HG02938 (cell line): ENCODE measurements at regions not wholly inside any gene's neighbourhood (a gene's known extent, or its start where the extent isn't known, plus 50 kb on each side); places are given as distances from the start of the nearest gene placed in this dataset.
"Not testable (repeated sequence)": the region's sequence is repeated elsewhere in the genome, so short reads cannot be mapped to it uniquely, and the experiment has no call there.

Experiments
- ATAC-seq: cut with Tn5 transposase; IDR thresholded peaks from one replicate; pipeline ENCODE4 v1.9.1; 2021; ENCODE audit warnings: mild to moderate bottlenecking, moderate library complexity; ENCODE audit not compliant: unreplicated experiment

DNA sequence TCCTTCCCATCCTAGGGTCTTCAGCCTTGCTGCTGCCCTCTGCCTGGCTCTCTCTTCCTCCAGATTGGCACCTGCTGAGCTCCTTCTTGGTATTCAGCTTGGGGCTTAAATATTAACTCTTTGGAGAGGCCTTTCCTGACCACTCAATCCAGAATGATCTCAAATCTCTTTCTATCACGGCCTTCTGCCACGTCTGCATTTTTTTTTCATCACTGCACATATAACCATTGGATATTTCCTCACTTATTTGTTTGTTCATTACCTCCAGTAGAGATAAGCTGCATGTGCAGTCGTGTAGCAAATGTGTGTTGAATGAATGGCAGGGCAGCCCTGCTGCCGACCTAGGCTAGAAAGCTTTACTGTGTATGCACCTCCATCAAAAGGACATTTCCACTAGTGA is 51.6 kb upstream of the MPP7 start:
- ATAC-seq = no peak

DNA sequence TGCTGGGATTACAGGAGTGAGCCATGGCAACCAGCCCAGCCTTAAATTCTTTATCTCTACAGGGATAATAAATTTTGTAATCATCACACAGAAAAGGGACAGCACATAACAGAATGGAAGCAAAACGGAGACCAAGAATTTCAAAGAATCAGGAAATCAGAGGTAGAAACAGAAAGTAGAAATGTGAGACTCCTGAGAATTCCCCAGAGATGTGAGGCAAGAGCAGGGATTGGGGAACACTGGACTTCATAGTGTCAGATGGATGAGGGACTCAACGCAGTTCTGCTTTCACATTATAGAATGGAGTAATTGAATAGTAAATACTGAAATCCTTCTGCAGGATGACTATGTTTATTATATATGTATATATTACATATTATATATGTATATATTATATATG is 52.5 kb upstream of the MPP7 start:
- ATAC-seq = no peak

DNA sequence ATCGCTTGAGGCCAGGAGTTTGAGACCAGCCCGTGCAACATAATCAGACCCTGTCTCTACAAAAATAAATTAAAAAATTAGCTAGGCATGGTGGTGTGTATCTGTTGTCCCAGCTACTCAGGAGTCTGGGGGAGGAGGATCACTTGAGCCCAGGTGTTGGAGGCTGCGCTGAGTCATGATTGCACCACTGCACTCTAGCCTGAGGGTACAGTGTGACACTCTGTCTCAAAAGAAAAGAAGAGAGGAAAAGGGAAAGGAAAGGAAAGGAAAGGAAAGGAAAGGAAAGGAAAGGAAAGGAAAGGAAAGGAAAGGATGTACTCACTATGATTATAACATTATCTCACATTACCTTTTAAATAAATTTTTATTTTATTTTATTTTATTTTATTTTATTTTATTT is 56.5 kb upstream of the MPP7 start:
- no peak for ATAC-seq

DNA sequence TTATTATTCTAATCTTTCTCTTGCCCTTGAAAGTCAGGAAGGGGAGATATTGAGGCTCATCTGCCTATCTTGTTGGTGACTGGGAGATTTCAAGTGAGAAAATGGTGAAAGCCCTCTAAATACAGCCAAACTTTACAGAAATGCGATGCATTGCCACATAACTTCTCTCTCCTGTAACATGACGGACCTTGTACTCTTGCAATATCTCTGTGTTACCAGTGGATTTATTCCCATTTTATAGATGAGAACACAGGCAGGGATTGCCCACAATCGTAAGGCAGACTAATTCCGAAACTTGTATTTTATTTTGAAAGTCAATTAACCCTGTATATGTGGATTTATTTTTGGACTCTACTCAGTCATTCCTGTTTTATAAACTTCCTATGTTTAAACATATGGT is 57.3 kb upstream of the MPP7 start:
- ATAC-seq = no peak

DNA sequence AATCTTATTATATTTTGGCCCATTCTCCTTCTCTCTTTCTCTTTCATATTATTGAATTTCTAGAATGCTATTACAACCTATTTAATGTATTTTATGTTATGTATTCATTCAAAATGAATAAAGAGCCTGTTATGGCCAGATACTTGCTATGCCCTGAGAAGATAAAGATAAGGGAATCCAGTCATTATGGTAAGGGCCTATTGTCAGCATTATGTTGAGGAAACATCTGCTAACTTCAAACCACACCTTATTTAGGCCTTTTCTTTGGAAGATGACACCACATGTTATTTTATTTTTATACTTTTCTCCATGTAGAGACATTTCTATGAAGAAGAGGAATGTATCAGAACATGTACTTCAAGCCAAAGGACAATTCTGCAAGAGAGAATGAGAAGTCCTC is 60.5 kb upstream of the MPP7 start:
- no peak for ATAC-seq

DNA sequence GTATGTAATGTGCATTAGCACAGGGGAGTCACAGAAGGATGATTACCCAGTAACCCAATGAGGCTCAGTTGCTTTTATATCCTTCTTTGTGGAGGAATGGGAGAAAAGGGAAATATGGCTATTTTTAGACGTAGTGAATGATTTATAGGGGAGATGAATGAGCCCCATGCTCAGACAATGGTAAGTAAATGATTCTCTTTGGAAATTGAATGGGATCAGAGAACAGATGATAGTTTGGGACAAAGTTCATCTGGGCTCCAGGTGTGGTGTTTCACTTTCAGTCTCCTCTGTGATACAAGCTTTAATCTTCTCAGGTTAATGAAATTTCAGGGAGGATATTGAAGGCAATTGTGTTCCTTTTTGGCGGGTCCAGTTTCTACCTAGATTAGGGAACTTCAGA is 63.0 kb upstream of the MPP7 start:
- no peak for ATAC-seq

DNA sequence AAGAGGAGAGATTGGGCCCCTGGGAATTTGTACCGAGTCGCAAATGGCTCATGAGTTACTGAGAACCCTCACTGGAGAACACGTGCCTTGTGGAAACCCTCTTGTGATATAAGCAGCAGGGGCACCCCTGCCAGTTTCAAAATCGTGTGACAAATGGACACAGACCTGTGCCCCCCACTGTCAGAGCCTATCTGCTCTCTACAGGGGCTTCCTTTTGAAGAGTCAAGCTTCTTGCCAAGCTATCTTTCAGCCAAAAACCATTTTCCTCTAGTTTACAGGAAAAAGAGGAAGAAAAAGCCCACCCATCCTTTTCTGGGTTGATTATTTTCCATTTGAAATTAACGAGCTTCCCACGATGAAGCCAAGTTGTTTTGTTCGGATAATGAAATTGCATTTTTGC is 64.1 kb upstream of the MPP7 start:
- ATAC-seq = no peak

DNA sequence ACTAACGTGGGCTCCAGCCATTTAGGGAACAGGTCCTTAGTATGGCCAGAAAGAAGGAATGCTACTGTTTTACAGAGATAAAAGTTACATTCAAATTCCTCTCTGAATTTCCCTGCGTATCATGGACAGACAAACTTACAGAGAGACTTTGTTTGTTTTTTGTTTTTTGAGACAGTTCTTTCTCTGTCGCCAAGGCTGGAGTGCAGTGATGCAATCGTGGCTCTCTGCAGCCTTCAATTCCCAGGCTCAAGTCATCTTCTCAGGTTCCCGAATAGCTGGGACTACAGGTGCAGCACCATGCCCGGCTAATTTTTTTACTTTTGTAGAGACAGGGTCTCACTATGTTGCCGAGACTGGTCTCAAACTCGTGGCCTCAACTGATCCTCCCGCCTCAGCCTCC is 64.5 kb upstream of the MPP7 start:
- no peak for ATAC-seq

DNA sequence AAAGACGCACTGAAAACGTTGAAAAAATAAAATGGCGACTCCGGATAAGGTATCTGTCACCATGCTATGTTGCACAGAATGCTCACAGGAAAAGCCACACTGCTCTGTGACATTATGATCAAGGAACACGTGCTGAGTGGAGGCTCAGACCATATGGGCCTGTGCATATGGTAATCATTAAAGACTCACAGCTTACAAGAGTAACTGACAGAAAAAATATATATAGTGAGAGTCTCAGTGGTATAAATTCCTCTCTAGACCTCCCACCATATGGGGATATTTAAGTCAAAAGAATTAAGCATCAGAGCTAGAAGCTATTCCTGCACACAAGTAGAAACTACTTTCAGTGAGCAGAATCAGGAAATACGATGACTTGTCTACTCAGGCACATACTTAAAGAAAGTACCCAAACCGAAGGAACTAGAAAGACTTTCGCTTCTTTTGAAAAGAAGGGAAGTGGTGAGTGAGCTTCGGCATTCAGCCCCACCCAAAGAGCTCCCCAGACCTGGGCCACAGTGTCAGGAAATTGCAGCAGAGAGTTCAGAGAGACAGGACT is 65.1 kb upstream of the MPP7 start:
- peak; percentile 91 for ATAC-seq

DNA sequence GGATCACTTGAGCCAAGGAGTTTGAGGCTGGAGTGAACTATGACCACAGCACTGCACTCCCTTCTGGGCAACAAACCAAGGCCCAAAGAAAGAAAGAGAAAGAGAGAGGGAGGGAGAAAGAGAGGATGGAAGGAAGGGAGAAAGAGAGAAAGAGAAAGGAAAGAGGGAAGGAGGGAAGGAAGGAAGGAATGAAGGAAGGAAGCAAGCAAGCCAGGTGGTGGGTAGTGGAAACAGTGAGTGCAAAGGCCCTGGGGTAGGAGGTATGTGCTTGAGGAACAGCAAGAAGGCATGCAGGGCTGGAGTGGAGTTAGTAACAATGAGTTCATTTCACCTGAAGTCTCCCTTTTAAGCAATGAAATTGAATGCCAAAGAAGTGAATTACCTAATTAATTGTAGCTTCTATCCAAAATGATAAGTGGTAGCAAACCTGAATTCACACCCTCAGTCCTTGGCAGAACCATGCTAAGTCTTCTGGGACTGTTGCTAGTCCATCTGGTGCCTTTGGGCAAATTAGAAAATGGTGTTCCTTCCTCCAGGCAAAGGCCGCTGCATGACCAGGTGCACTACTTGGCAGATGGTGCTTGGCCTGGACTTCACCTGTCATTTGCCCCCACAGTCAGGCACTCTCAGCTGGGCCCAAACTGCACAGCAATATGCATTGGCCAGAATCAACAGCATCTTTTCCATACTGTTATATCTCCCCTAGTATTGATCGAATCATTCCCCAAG is 67.4 kb upstream of the MPP7 start:
- ATAC-seq = no peak

DNA sequence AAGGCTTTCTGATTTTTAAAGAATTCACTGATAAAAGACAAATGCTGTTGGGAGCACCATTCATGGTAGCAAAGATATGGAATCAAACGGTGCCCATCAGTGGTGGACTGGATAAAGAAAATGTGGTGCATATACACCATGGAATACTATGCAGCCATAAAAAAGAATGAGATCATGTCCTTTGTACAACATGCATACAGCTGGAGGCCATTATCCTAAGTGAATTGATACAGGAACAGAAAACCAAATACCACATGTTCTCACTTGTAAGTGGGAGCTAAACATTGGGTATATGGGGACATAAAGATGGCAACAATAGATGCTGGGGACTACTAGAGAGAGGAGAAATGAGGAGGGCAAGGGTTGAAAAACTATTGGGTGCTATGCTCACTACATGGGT is 68.8 kb upstream of the MPP7 start:
- ATAC-seq = not testable (repeated sequence)

DNA sequence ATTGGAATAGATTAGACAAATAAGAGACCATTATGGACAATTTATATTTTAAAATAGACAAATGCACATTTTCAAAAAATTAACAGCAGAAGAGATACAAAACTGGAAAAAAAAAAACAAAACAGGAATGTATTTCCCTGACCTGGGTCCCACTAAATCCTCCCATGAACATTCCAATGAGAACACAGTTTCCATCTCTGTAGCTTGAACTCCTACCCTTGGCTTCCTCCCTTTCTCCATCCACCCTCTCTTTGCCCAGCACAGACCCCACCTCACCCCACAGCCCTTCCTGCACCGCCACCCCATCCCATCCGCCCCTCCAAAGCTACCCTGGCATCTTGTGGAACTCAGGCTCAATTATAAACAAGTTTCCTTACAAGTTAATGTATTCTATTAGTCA is 71.2 kb upstream of the MPP7 start:
- no peak for ATAC-seq

DNA sequence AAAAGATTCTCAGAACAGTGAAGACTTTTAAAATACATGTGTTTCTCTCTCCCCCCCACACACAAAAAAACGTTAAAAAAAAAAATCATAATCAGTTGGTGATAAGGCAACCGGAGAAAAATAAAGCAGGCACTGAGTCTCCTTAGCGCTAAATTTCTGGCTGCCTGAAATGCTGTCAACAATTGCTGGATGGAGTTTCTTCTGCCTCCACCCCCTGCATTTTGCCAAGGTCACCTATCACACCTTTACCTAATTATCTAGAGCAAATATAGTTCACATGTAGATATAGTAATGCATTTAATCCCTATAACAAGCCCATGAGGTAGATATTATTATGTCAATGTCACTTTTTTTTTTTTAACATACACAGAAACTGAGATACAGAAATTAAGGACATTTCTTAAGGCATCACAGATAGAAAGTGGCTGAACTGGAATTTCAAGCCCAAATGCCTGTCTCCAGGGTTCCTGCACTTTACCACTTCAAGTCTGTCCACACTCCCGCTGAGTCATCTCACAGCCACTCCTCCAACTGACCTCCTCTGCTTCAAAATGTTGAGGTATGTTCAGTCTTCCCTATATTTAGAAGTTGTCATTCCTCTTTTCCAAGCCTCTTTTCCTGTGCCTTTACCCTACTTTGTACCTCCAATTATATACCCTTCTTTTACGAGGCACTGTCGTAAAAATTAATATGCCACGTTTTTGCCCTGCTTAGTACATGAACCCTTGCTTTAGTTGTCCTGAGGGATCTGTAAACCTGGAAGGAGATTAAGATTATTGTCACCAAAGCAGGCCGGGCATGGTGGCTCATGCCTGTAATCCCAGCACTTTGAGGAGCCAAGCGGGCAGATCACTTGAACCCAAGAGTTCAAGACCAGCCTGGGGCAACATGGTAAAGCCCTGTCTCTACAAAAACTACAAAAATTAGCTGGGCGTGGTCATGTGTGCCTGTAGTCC is 72.8 kb upstream of the MPP7 start:
- ATAC-seq = no peak

DNA sequence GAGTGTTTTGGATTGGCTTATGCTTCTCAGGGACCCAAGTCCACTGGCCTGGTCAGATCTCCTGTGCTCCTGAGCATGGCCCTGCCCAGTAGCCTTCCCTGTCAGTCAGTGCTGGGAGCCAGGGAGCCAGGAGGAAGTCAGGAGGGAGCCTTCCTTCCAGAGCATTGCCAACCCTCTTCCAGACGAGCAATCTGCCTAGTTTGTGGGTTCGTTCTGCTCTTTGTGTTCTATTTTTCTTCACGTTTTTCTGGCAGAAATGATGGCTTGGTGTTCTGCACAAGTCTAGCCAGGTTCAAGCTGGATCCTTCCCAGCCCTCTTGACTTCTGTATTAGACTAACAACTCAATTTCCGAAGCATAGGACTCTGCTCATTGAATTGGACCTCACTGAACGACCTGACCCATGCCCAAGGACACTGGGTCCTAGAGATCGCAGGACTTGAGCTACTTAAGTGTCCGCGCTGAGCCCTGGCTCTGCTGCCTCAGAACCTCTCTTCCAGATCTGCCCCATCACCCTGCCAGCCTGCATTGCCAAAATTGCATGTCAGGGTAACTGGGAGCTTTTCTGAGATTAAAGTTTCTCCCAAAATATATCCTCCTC is 76.2 kb upstream of the MPP7 start:
- no peak for ATAC-seq

DNA sequence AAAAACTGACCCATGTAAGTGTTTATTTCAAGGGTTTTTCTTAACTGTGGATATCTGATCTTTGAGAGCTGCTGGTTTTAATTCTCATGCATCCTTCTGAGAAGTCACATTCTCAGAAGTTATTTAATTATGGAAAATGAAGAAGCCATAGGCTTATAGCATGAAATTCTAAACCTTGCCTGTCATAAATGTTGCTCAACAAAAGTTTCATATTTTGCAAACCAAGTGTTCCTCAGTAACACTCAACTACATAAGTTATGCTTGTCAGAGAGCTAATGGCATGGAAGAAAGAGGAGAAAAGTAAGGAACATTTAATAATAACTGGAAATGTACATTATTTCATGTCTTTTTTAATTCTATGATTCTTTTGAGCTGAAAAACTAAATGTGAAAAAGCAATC is 78.6 kb upstream of the MPP7 start:
- no peak for ATAC-seq

DNA sequence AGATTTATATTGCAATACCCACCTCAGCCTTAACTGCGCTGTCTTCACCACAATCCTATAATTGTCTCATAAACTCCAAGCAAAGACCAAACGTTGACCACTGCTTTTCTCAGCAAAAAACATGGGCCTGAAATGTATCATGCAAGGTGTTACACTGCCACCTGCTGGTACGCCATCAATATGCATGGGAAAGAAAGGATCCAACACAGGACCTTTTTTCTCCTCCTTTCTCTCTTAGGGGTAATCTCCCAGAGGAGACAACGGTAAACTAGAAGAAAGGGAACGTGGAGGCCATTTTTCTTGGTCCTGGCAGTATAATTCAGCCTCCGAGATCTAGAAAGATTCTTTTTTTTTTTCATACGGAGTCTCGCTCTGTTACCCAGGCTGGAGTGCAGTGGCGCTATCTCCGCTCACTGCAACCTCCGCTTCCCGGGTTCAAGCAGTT is 79.1 kb upstream of the MPP7 start:
- peak; percentile 91 for ATAC-seq

DNA sequence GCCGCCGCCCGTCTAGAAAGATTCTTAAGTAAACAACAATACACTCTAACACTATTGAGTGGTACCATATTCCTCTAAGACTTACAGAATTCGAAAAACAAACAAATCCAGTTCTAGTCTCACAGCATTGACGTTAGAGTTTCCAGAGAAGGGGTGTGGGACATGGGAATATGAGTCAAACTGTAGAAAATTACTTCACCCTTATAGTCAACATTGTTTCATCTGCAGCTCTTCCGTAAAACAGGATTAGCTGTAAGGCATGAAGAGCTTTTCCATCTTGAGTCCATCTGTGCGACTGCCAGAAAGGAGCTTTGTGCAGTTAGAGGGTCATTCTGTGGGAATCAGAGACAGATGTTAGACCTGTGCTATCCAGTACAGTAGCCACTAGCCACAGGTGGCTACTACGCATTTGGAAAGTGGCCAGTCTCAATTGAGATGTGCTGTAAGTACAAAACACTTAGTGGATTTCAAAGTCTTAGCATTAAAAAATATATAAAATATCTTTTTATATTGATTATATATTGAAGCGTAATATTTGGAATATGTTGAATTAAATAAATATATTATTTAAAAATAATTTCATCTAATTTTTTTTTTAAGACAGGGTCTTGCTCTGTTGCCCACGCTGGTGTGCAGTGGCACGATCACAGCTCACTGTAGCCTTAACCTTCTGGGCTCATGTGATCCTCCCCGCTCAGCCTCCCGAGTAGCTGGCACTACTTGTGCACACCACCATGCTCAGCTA is 79.8 kb upstream of the MPP7 start:
- no peak for ATAC-seq

DNA sequence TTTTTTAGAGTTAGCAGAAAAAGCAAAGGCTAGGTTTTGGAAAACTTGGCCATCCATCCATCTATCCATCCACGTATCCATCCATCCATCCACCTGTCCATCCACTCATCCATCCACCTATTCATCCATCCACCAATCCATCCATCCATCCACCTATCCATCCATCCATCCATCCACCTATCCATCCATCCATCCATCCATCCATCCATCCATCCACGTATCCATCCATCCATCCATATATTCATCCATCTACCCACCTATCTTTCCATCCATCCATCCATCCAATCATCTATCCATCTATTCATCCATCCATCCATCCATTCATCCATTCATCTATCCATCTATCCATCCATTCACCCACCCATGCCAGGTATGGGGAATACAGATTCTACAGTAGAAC is 81.7 kb upstream of the MPP7 start:
- no peak for ATAC-seq

DNA sequence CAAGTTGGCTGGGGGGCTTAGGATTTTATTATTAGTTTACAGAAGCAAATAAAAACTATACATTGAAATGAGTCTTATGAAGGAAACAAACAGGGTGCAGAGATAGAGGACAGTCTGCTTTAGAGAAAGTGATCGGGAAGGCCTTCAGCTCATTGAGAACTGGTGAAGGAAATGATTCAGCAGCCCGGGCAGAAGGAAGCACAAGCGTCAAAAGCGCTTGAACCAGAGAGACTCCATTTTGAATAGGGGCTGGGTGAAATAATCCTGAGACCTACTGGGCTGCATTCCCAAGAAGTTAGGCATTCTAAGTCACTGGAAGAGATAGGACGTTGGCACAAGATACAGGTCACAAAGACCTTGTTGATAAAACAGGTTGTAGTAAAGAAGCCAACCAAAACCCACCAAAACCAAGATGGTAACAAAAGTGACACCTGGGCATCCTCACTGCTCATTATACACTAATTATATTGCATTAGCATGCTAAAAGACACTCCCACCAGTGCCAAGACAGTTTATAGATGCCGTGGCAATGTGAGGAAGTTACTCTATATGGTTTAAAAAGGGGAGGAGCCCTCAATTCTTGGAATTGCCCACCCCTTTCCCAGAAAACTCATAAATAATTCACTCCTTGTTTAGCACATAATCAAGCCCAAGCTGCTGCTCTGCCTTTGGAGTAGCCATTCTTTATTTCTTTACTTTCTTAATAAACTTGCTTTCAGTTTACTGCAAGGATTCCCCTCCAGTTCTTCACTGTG is 83.1 kb upstream of the MPP7 start:
- no peak for ATAC-seq

DNA sequence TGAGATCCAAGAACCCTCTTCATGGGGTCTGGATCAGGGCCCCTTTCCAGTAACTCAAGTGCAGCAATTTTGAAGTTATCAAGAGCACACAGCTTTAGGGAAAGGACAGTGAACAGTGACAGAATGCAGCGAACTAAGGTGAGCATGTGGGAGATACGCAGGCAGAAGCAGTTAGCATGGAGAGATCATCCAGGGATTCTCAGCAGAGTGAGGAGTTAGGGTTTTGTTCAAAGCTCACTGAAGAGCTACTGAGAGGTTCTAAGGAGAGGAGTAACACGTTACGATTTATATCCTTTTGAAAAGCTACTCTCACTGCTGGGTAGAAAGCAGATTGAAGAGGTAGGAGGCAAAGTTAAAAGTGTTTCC is 83.6 kb upstream of the MPP7 start:
- ATAC-seq = no peak
